T47D (cell line): ENCODE measurements at regions not wholly inside any gene's neighbourhood (a gene's known extent, or its start where the extent isn't known, plus 50 kb on each side); places are given as distances from the start of the nearest gene placed in this dataset.

ENCODE experiments used
- DNase-seq, 2 experiments: peaks; one replicate each; pipeline versions ENCODE4 v3.0.0 to v3.0.0-alpha.2; 2011 to 2012; ENCODE audit warnings: low read depth in 1 of 2, low spot score in 1 of 2
- JUND ChIP-seq: IDR thresholded peaks from 2 replicates; pipeline ENCODE4 v1.6.1; 2012; ENCODE audit warnings: low read depth
- in situ Hi-C: cut with HindIII; loops from 2 replicates; pipeline ENCODE4 v1.10.0; 2016; ENCODE audit warnings: low sequenced_read_pairs, low pct_unique_long_range_greater_than_20kb

DNA sequence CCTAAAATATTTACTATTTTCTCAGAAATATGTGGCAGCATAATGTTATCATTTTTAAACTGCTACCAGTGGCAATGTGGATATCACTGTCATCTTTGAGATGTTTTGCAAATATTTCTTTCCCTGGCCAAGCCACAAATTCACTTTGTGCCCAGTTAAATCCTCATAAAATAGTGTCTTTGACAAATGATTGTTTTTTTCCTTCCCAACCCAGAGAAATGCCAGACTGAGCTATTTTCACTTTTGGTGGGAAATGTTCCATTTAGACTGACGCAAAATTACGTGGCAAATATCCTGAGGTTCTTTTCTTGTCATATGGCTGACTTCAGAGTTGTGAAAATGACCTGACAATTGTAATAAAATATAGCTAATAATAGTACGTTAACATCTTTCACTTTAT is 807.0 kb upstream of the SOX9 start:
- DNase-seq, result no peak
- in situ Hi-C loops, result no loop called here
- no peak for TF ChIP-seq JUND

GRCh38 chr17:71315568-71315967 is 805.3 kb upstream of the SOX9 start:
- no peak for TF ChIP-seq JUND
- in situ Hi-C loops, result no loop called here
- no peak for DNase-seq

- TF ChIP-seq JUND, result no peak
- DNase-seq, result no peak
Observed at GRCh38 chr17:71316176-71316897, 804.5 kb upstream of the SOX9 start.

DNA sequence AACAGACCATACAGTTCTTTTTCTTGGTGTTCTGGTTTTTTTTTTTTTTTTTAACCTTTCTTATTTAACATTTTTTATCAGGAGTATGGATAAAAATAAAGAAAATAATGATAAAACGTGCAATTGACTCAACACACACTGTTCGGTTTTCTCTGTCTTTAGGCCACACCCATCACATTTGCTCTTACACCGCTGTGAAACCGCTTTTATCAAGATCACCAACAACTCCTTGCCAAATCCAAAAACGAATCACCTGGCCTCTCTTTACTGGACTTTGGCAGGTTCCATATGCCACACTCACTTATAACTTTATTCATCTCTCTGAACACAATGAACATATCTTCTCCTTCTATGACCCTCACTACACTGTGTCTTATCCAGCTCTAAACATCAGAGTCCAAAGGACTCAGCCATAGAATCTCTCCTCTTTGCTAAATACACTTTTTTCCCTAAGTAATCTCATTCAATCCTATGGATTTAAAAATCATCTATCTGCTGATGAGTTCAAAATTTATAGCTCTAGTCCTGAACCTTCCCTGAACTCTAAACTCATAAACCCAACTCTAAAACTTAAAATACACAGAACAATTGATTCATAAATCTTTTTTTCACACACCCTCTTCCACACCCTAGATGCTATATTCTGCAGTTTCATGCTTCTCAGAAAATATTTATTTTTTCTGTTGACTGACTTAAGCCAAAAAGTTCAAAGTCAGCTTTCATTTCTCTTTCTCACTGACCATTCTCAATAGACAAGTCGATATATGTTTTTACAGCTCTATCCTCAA is 800.6 kb upstream of the SOX9 start:
- in situ Hi-C loops, result no loop called here
- no peak for DNase-seq
- TF ChIP-seq JUND, result no peak

More at GRCh38 chr17:71316176-71316897, 804.5 kb upstream of the SOX9 start:
- in situ Hi-C loops, result no loop called here

DNA sequence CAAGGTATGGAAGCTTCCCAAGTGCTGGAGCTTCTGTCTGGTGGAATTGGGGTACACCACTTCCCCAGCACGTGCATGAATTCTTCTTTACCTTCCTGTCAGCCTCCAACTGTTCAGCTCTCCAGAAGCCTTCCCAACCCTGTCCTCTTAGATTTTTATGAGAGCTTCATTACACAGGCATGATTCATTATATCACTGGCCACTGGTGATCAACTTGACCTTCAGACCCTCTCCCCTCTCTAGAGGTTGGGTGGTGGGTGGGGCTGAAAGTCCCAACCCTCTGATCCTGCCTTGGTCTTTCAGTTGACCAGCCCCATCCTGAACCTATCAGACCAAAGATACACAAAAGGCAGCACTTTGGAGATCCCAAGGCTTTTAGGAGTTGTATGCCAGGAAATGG is 795.7 kb upstream of the SOX9 start:
- no peak for DNase-seq
- TF ChIP-seq JUND, result no peak
- in situ Hi-C loops, result no loop called here

DNA sequence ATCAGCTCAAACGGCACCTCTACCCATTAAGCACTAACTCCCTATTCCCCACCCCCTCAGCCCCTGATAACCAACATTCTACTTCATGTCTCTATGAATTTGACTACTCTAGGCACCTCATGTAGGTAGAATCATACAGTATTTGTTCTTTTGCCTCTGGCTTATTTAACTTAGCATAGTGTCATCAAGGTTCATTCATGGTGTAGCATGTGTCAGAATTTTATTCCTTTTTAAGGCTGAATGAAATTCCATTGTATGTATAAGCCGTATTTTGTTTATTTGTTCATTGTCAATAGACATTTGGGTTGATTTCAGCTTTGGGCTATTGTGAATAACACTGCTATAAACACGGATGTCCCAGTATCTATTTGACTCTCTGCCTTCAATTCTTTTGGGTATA is 794.9 kb upstream of the SOX9 start:
- no peak for TF ChIP-seq JUND
- in situ Hi-C loops, result no loop called here
- no peak for DNase-seq

DNA sequence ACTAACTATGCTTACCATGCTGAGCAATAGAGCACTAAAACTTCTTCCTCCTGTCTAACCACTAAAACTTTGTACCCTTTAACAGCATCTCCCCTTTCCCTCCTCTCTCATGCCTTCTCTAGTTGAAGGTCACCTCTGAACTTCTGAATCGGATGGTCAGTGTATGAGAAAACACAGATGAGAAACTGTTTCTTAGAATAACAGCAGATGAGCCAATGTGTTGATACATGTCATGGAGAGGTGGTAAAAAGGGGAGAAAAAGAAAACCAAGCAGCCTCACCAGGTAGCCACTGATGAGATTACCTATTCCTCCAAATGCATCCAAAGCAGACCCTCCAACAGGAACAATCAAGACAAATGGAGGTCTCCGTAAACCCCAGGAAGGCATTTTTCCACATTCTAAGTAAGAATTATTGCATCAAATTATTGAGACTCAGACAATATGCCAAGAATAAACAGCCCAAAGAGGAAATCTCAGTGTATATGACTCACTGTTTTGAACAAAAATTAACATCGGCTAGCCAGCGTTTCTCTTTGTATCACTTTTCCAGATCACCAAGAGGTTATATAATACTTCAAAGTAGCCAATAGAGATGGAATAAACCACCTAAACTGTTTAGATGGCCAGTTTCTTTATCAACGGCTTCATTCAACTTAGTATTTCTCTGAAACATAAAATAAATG is 793.3 kb upstream of the SOX9 start:
- in situ Hi-C loops, result no loop called here
- no peak for DNase-seq
- TF ChIP-seq JUND, result no peak

- in situ Hi-C loops, result no loop called here
- TF ChIP-seq JUND, result no peak
- DNase-seq, result no peak
Observed at GRCh38 chr17:71329310-71330098, 791.3 kb upstream of the SOX9 start.

DNA sequence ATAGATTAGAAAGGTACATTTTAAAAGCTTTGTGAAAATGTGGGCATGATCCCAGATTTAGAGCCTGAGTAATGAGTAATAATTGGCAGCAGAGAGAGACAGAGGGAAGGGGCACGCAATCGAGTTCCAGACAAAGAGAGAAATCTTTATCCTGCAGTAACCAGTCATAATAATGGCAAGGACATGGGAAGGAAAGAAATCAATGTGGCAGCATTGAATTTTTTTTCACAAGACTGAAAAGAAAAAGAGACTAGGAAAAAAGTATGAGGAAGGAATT is 790.8 kb upstream of the SOX9 start:
- TF ChIP-seq JUND, result no peak
- in situ Hi-C loops, result no loop called here
- no peak for DNase-seq

DNA sequence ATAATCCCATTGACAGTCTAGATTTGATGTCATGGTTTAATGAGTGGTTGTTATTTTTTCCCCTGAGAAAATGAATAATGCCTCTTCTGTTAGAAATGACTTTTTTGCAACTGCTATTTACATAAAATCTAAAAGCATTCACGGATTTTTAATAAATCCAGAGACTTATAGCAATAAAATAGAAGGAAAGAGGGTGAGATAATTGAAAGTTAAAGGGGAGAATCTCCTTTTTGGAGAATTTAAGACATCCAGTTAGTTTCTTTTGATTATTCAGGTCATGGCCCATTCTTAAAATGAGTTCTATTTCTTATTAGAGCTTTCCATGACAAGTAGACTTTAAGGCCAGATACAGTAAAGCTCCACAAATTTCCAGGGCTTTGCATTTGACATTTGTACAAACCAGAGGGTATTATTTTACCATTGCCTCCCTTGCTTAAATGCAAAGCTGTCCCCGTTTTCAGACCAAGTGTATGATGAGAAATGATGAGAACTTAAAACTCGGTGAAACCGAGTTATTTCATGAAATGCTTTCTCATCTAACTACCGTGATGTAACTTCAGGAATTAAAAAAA is 789.0 kb upstream of the SOX9 start:
- DNase-seq, result no peak
- in situ Hi-C loops, result no loop called here
- no peak for TF ChIP-seq JUND

DNA sequence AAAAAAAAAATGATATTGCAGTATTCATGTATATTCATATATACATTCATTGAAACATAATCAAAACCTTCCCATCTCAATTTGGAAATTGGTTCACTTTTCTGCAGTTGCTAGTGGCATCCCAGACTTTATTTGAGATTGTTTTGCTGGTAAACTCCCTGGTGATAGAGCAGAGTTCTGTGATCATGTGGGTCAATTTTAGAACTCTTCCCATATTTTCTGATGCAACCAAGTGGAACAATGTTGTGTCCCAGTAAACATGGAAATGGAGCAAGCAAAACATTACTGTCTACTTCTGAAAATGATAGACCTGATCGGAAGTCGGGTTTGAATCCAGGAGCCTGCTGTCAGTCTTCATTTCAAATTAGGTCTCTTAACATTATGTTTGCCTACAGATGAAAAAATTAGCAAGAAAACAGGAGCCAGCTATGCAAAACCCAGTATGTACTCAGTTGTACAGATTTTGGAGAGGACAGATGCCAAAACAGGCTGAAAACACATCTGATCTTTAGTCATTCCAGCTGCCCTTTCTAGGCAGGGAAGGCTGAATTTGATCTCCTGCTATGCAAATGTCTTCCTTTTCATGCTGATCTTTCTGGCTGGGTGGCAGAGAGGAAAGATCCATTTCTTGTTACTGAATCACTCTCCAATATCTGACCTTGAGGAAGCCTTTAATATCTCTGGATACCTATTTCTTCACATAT is 786.6 kb upstream of the SOX9 start:
- in situ Hi-C loops, result no loop called here
- DNase-seq, result no peak
- TF ChIP-seq JUND, result no peak

DNA sequence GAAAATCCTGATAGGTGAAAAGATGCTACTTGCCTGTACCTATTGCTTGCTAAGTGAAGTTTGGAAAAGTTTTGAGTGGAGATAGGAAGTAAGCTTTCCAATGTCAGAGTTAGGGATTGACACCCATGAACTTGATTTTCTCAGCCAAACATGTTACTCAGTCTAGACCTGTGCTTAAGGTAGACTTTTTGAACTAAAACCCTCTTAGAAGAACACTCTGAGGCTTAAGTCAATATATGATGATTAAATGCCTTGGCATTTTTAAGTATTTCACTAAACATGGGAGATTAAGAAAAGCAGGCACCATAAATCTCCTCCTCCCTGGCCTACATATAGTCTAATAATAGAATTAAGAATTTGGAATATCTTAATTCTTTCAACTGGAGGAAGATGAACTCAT is 785.6 kb upstream of the SOX9 start:
- in situ Hi-C loops, result no loop called here
- DNase-seq, result no peak
- no peak for TF ChIP-seq JUND
